A673 (cell line): ENCODE measurements at regions not wholly inside any gene's neighbourhood (a gene's known extent, or its start where the extent isn't known, plus 50 kb on each side); places are given as distances from the start of the nearest gene placed in this dataset.

Experiments used
- CTCF ChIP-seq: fragments of 300-800, 200-600 bp; sonication (generic); conservative IDR thresholded peaks from 2 replicates; pipeline ENCODE4 v1.5.1; 2017; ENCODE audit warnings: low read depth, mild to moderate bottlenecking, antibody characterized with exemption, low read length, moderate library complexity, mixed read lengths
- EZH2 ChIP-seq: fragments of 200-600 bp; sonication (generic); IDR thresholded peaks from 2 replicates; pipeline ENCODE4 v1.6.1; 2017; ENCODE audit warnings: borderline replicate concordance, low read depth, mild to moderate bottlenecking, mixed read lengths, antibody characterized with exemption, low read length; ENCODE audit not compliant: poor library complexity, severe bottlenecking

- no peak for TF ChIP-seq CTCF
- no peak for TF ChIP-seq EZH2
Observed at GRCh38 chr6:109875973-109876372, 102.1 kb upstream of the GPR6 start.
